Cardiac muscle cell (in vitro differentiated cells and primary cell): ENCODE measurements at regions not wholly inside any gene's neighbourhood (a gene's known extent, or its start where the extent isn't known, plus 50 kb on each side); places are given as distances from the start of the nearest gene placed in this dataset.
"Not testable (repeated sequence)": the region's sequence is repeated elsewhere in the genome, so short reads cannot be mapped to it uniquely, and the experiment has no call there.

Experiments used
- DNase-seq, 2 donors: peaks; one replicate each; pipeline versions ENCODE4 v3.0.0 to v3.0.0-alpha.2; 2010 to 2017; ENCODE audit warnings: low read depth in 1 of 2, low spot score in 1 of 2
- H3K27ac ChIP-seq: fragments of 200-600 bp; sonication (generic); 2 replicates; pipeline ENCODE4 v1.5.1; 2016
- H3K27me3 ChIP-seq: fragments of 200-600 bp; sonication (generic); 2 replicates; pipeline ENCODE4 v1.6.0; 2016; ENCODE audit warnings: control low read depth
- H3K36me3 ChIP-seq: fragments of 200-600 bp; sonication (generic); 2 replicates; pipeline ENCODE4 v1.5.1; 2016; ENCODE audit warnings: control low read depth
- H3K4me1 ChIP-seq: fragments of 200-600 bp; sonication (generic); 2 replicates; pipeline ENCODE4 v1.8.1; 2017; ENCODE audit warnings: low read depth, mild to moderate bottlenecking, mixed run types
- H3K4me3 ChIP-seq: fragments of 200-600 bp; sonication (generic); 2 replicates; pipeline ENCODE4 v1.5.1; 2016; ENCODE audit warnings: mild to moderate bottlenecking
- H3K9me3 ChIP-seq: fragments of 200-600 bp; sonication (generic); 2 replicates; pipeline ENCODE4 v1.5.1; 2017; ENCODE audit warnings: low read depth, mild to moderate bottlenecking, control low read depth
- CTCF ChIP-seq: IDR thresholded peaks from 2 replicates; pipeline ENCODE4 v1.5.1; 2012; ENCODE audit warnings: low read depth, mild to moderate bottlenecking, low read length

- no peak overlapping the region for H3K27ac ChIP-seq
- no peak for DNase-seq
- TF ChIP-seq CTCF: no peak
- no peaks in the 10 kb centered on the region for H3K9me3 ChIP-seq
- H3K4me1 ChIP-seq: no peaks in the 10 kb centered on the region
- peaks cover 1% of the 10 kb centered on the region for H3K27me3 ChIP-seq
- no peaks in the 10 kb centered on the region for H3K36me3 ChIP-seq
- H3K4me3 ChIP-seq: no peak overlapping the region
Observed at GRCh38 chr1:19024532-19024931, 68.1 kb upstream of the IFFO2 start.

GRCh38 chr1:19023787-19024186, 67.3 kb upstream of the IFFO2 start:
- Histone ChIP-seq H3K4me1 (no peaks in the 10 kb centered on the region), H3K27ac (no peak overlapping the region), H3K27me3 (no peaks in the 10 kb centered on the region), H3K4me3 (no peak overlapping the region), H3K9me3 (no peaks in the 10 kb centered on the region), H3K36me3 (no peaks in the 10 kb centered on the region)
- DNase-seq: no peak
- no peak for TF ChIP-seq CTCF

GRCh38 chr1:19021845-19022244, 65.4 kb upstream of the IFFO2 start:
- no peaks in the 10 kb centered on the region for H3K27me3 ChIP-seq
- no peaks in the 10 kb centered on the region for H3K9me3 ChIP-seq
- TF ChIP-seq CTCF: no peak
- H3K27ac ChIP-seq: no peak overlapping the region
- no peak for DNase-seq
- H3K4me3 ChIP-seq: no peak overlapping the region
- H3K4me1 ChIP-seq: no peaks in the 10 kb centered on the region
- H3K36me3 ChIP-seq: no peaks in the 10 kb centered on the region

GRCh38 chr1:19019288-19019687, 62.8 kb upstream of the IFFO2 start:
- H3K4me1 ChIP-seq, H3K27me3 ChIP-seq, H3K27ac ChIP-seq, H3K36me3 ChIP-seq, DNase-seq, H3K9me3 ChIP-seq, H3K4me3 ChIP-seq: not testable (repeated sequence)

GRCh38 chr1:19015476-19015875, 59.0 kb upstream of the IFFO2 start:
- no peaks in the 10 kb centered on the region for H3K27me3 ChIP-seq
- TF ChIP-seq CTCF: no peak
- H3K27ac ChIP-seq: no peak overlapping the region
- no peaks in the 10 kb centered on the region for H3K4me1 ChIP-seq
- H3K9me3 ChIP-seq: no peaks in the 10 kb centered on the region
- no peak overlapping the region for H3K4me3 ChIP-seq
- no peak for DNase-seq
- no peaks in the 10 kb centered on the region for H3K36me3 ChIP-seq

- DNase-seq: no peak
Observed at GRCh38 chr1:19014765-19015164, 58.3 kb upstream of the IFFO2 start.

More at GRCh38 chr1:19014765-19015164, 58.3 kb upstream of the IFFO2 start:
- no peaks in the 10 kb centered on the region for H3K27me3 ChIP-seq
- TF ChIP-seq CTCF: no peak
- H3K9me3 ChIP-seq: no peaks in the 10 kb centered on the region
- no peak overlapping the region for H3K4me3 ChIP-seq
- no peaks in the 10 kb centered on the region for H3K36me3 ChIP-seq
- H3K4me1 ChIP-seq: no peaks in the 10 kb centered on the region
- no peak overlapping the region for H3K27ac ChIP-seq
